ENCODE measurements at regions not wholly inside any gene's neighbourhood (a gene's known extent, or its start where the extent isn't known, plus 50 kb on each side); places are given as distances from the start of the nearest gene placed in this dataset.

- Histone ChIP-seq H3K9me3 (no peaks in the 10 kb centered on the region), H3K4me3 (no peak overlapping the region), H3K27me3 (no peaks in the 10 kb centered on the region), H3K4me1 (no peaks in the 10 kb centered on the region), H3K36me3 (replicated peaks in 1 of 2; ENCODE audit: insufficient read depth in 1 of 2, low read depth in 2 of 2) (no peaks in the 10 kb centered on the region), H3K27ac (no peak overlapping the region)
- intact Hi-C loops (cut with DNase I), result no loop called here
- WGBS, 2 donors, result 65 to 100% methylated on average over 1 to 3 of the region's 3 CpGs
- ATAC-seq (no peak), DNase-seq (no peak)
- no peak for TF ChIP-seq POLR2A (IDR thresholded peaks at IDR 0.05)
- TF ChIP-seq CTCF (IDR thresholded peaks at IDR 0.05), result no peak
Observed at GRCh38 chr2:129050101-129050500, 731.4 kb upstream of the HS6ST1 start.

GRCh38 chr2:129055242-129055641, 736.6 kb upstream of the HS6ST1 start:
- no peaks in the 10 kb centered on the region for H3K27me3 ChIP-seq
- no peaks in the 10 kb centered on the region for H3K9me3 ChIP-seq
- H3K36me3 ChIP-seq (replicated peaks in 1 of 2; ENCODE audit: insufficient read depth in 1 of 2, low read depth in 2 of 2), result no peaks in the 10 kb centered on the region
- no peak for TF ChIP-seq POLR2A (IDR thresholded peaks at IDR 0.05)
- TF ChIP-seq CTCF (IDR thresholded peaks at IDR 0.05), result no peak
- H3K27ac ChIP-seq, result no peak overlapping the region
- no peaks in the 10 kb centered on the region for H3K4me1 ChIP-seq
- DNase-seq (no peak), ATAC-seq (no peak)
- WGBS, 2 donors, result 83 to 89% methylated on average over 8 of the region's 8 CpGs
- H3K4me3 ChIP-seq, result no peak overlapping the region
- intact Hi-C loops (cut with DNase I), result no loop called here

GRCh38 chr2:129055824-129056223, 737.2 kb upstream of the HS6ST1 start:
- no peak overlapping the region for H3K27ac ChIP-seq
- intact Hi-C loops (cut with DNase I), result no loop called here
- no peaks in the 10 kb centered on the region for H3K36me3 ChIP-seq (replicated peaks in 1 of 2; ENCODE audit: insufficient read depth in 1 of 2, low read depth in 2 of 2)
- 83 to 92% methylated on average over 4 to 6 of the region's 6 CpGs for WGBS, 2 donors
- H3K4me3 ChIP-seq, result no peak overlapping the region
- no peaks in the 10 kb centered on the region for H3K9me3 ChIP-seq
- no peaks in the 10 kb centered on the region for H3K27me3 ChIP-seq
- TF ChIP-seq CTCF (IDR thresholded peaks at IDR 0.05) (no peak), POLR2A (IDR thresholded peaks at IDR 0.05) (no peak)
- ATAC-seq (no peak), DNase-seq (no peak)
- no peaks in the 10 kb centered on the region for H3K4me1 ChIP-seq

GRCh38 chr2:129056309-129056958, 737.8 kb upstream of the HS6ST1 start:
- no peak overlapping the region for H3K4me3 ChIP-seq
- H3K36me3 ChIP-seq (replicated peaks in 1 of 2; ENCODE audit: insufficient read depth in 1 of 2, low read depth in 2 of 2), result no peaks in the 10 kb centered on the region
- WGBS, 2 donors, result 59 to 70% methylated on average over 3 to 5 of the region's 5 CpGs
- no peak overlapping the region for H3K27ac ChIP-seq
- no peaks in the 10 kb centered on the region for H3K4me1 ChIP-seq
- no peaks in the 10 kb centered on the region for H3K9me3 ChIP-seq
- H3K27me3 ChIP-seq, result no peaks in the 10 kb centered on the region
- no peak for DNase-seq
- intact Hi-C loops (cut with DNase I), result no loop called here
- ATAC-seq, result no peak
- TF ChIP-seq POLR2A (IDR thresholded peaks at IDR 0.05), result no peak
- no peak for TF ChIP-seq CTCF (IDR thresholded peaks at IDR 0.05)

GRCh38 chr2:129056959-129057317, 738.3 kb upstream of the HS6ST1 start:
- no peak for ATAC-seq
- H3K9me3 ChIP-seq, result no peaks in the 10 kb centered on the region
- intact Hi-C loops (cut with DNase I), result no loop called here
- 85 to 88% methylated on average over 2 of the region's 2 CpGs for WGBS, 2 donors
- no peak overlapping the region for H3K27ac ChIP-seq
- no peaks in the 10 kb centered on the region for H3K4me1 ChIP-seq
- no peaks in the 10 kb centered on the region for H3K36me3 ChIP-seq (replicated peaks in 1 of 2; ENCODE audit: insufficient read depth in 1 of 2, low read depth in 2 of 2)
- H3K27me3 ChIP-seq, result no peaks in the 10 kb centered on the region
- TF ChIP-seq CTCF (IDR thresholded peaks at IDR 0.05), result no peak
- no peak for TF ChIP-seq POLR2A (IDR thresholded peaks at IDR 0.05)
- no peak for DNase-seq
- H3K4me3 ChIP-seq, result no peak overlapping the region
